Limb (tissue), 2 donors: ENCODE measurements at regions not wholly inside any gene's neighbourhood (a gene's known extent, or its start where the extent isn't known, plus 50 kb on each side); places are given as distances from the start of the nearest gene placed in this dataset.

ENCODE experiments used
- DNase-seq, 2 donors: peaks; one replicate each; pipeline ENCODE4 v3.0.0-alpha.2; 2016; ENCODE audit errors: extremely low spot score in 2 of 2

GRCh38 chr15:29556380-29556779 lies 265.9 kb downstream of the TJP1 start:
- no peak for DNase-seq

GRCh38 chr15:29554531-29554930 lies 267.7 kb downstream of the TJP1 start:
- no peak for DNase-seq

- DNase-seq, result no peak
Measured at GRCh38 chr15:29550834-29551465, 271.3 kb downstream of the TJP1 start.

GRCh38 chr15:29548006-29548405 lies 274.3 kb downstream of the TJP1 start:
- DNase-seq, result no peak

GRCh38 chr15:29544513-29545128 lies 275.0 kb upstream of the NSMCE3 start:
- DNase-seq, result no peak

- DNase-seq, result no peak
Measured at GRCh38 chr15:29542994-29543393, 273.4 kb upstream of the NSMCE3 start.

- DNase-seq, result no peak
Measured at GRCh38 chr15:29541309-29541708, 271.7 kb upstream of the NSMCE3 start.

GRCh38 chr15:29540479-29540878 lies 270.9 kb upstream of the NSMCE3 start:
- no peak for DNase-seq

- no peak for DNase-seq
Measured at GRCh38 chr15:29539736-29540135, 270.1 kb upstream of the NSMCE3 start.

- DNase-seq, result no peak
Measured at GRCh38 chr15:29538044-29538443, 268.4 kb upstream of the NSMCE3 start.

GRCh38 chr15:29535952-29536351 lies 266.3 kb upstream of the NSMCE3 start:
- DNase-seq, result no peak

- no peak for DNase-seq
Measured at GRCh38 chr15:29534378-29534777, 264.8 kb upstream of the NSMCE3 start.

- DNase-seq, result no peak
Measured at GRCh38 chr15:29533647-29534046, 264.0 kb upstream of the NSMCE3 start.

GRCh38 chr15:29532296-29532695 lies 262.7 kb upstream of the NSMCE3 start:
- DNase-seq, result no peak

GRCh38 chr15:29530966-29531365 lies 261.3 kb upstream of the NSMCE3 start:
- no peak for DNase-seq

GRCh38 chr15:29529043-29529442 lies 259.4 kb upstream of the NSMCE3 start:
- DNase-seq, result no peak

GRCh38 chr15:29528276-29528675 lies 258.7 kb upstream of the NSMCE3 start:
- DNase-seq, result no peak

- DNase-seq, result no peak
Measured at GRCh38 chr15:29526802-29527201, 257.2 kb upstream of the NSMCE3 start.

GRCh38 chr15:29522373-29523276 lies 253.0 kb upstream of the NSMCE3 start:
- DNase-seq, result no peak

- DNase-seq, result no peak
Measured at GRCh38 chr15:29518442-29518841, 248.8 kb upstream of the NSMCE3 start.

- no peak for DNase-seq
Measured at GRCh38 chr15:29517829-29518228, 248.2 kb upstream of the NSMCE3 start.

GRCh38 chr15:29516929-29517328 lies 247.3 kb upstream of the NSMCE3 start:
- no peak for DNase-seq
